Immature natural killer cell (primary cell): ENCODE measurements at regions not wholly inside any gene's neighbourhood (a gene's known extent, or its start where the extent isn't known, plus 50 kb on each side); places are given as distances from the start of the nearest gene placed in this dataset.
A peak's percentile ranks its signal among the peaks of the same experiment; 100 is the strongest.
"Not testable (repeated sequence)": the region's sequence is repeated elsewhere in the genome, so short reads cannot be mapped to it uniquely, and the experiment has no call there.

Experiments
- DNase-seq, 3 donors: peaks; one replicate each; pipeline ENCODE4 v3.0.0; 2022; ENCODE audit warnings: mixed read lengths in 1 of 3
- H3K27ac Mint-ChIP-seq, 6 donors: one replicate each; pipeline ENCODE4 v1.8.0; 2020; ENCODE audit warnings: mixed read lengths in 6 of 6, mild to moderate bottlenecking in 5 of 6, inconsistent platforms in 4 of 6, moderate library complexity in 3 of 6
- H3K27me3 Mint-ChIP-seq, 3 donors: one replicate each; pipeline ENCODE4 v1.8.0; 2020 to 2021; ENCODE audit warnings: low read depth in 3 of 3, mild to moderate bottlenecking in 3 of 3, mixed read lengths in 3 of 3, moderate library complexity in 3 of 3, inconsistent platforms in 1 of 3
- H3K36me3 Mint-ChIP-seq, 3 donors: one replicate each; pipeline ENCODE4 v1.8.0; 2020; ENCODE audit warnings: mixed read lengths in 3 of 3, inconsistent platforms in 2 of 3, mild to moderate bottlenecking in 2 of 3
- H3K4me1 Mint-ChIP-seq, 2 donors: one replicate each; pipeline ENCODE4 v1.8.0; 2020; ENCODE audit warnings: inconsistent platforms in 2 of 2, mild to moderate bottlenecking in 2 of 2, mixed read lengths in 2 of 2, moderate library complexity in 1 of 2
- H3K4me3 Mint-ChIP-seq, 5 donors: one replicate each; pipeline ENCODE4 v1.8.0; 2020; ENCODE audit warnings: mild to moderate bottlenecking in 5 of 5, mixed read lengths in 5 of 5, inconsistent platforms in 3 of 5, moderate library complexity in 3 of 5
- H3K9me3 Mint-ChIP-seq, 6 donors: one replicate each; pipeline ENCODE4 v1.8.0; 2020; ENCODE audit warnings: mild to moderate bottlenecking in 6 of 6, mixed read lengths in 6 of 6, inconsistent platforms in 4 of 6, moderate library complexity in 3 of 6

- Mint-ChIP-seq H3K27ac (no peak overlapping the region), H3K36me3 (no peaks in the 10 kb centered on the region), H3K27me3 (peaks cover 0 to 3% (median 2%) of the 10 kb centered on the region in 3 donors), H3K9me3 (peaks cover 0 to 7% (median 0%) of the 10 kb centered on the region in 6 donors), H3K4me1 (no peaks in the 10 kb centered on the region), H3K4me3 (no peak overlapping the region)
- DNase-seq = no peak
Observed at GRCh38 chr13:66207610-66208009, 1022.5 kb downstream of the PCDH9 start.

GRCh38 chr13:66205807-66206206 lies 1024.3 kb downstream of the PCDH9 start:
- Mint-ChIP-seq H3K27me3 (peaks cover 0 to 3% (median 2%) of the 10 kb centered on the region in 3 donors), H3K27ac (no peak overlapping the region), H3K4me1 (no peaks in the 10 kb centered on the region), H3K36me3 (no peaks in the 10 kb centered on the region), H3K9me3 (no peaks in the 10 kb centered on the region), H3K4me3 (no peak overlapping the region)
- DNase-seq = no peak

- Mint-ChIP-seq H3K4me1 (no peaks in the 10 kb centered on the region), H3K27ac (no peak overlapping the region), H3K27me3 (peaks cover 2 to 3% (median 2%) of the 10 kb centered on the region in 3 donors), H3K36me3 (no peaks in the 10 kb centered on the region), H3K9me3 (peaks cover 0 to 2% (median 0%) of the 10 kb centered on the region in 6 donors), H3K4me3 (no peak overlapping the region)
- DNase-seq = no peak
Observed at GRCh38 chr13:66200555-66200954, 1029.6 kb downstream of the PCDH9 start.

- Mint-ChIP-seq H3K36me3 (no peaks in the 10 kb centered on the region), H3K4me1 (no peaks in the 10 kb centered on the region), H3K27me3 (peaks cover 0 to 2% (median 2%) of the 10 kb centered on the region in 3 donors), H3K4me3 (no peak overlapping the region), H3K27ac (no peak overlapping the region), H3K9me3 (peaks cover 0 to 4% (median 3%) of the 10 kb centered on the region in 6 donors)
- DNase-seq = no peak
Observed at GRCh38 chr13:66195238-66195637, 1034.9 kb downstream of the PCDH9 start.

GRCh38 chr13:66189986-66190385 lies 1040.2 kb downstream of the PCDH9 start:
- Mint-ChIP-seq H3K36me3 (no peaks in the 10 kb centered on the region), H3K4me1 (no peaks in the 10 kb centered on the region), H3K27me3 (peaks cover 0 to 2% (median 0%) of the 10 kb centered on the region in 3 donors), H3K27ac (no peak overlapping the region), H3K4me3 (no peak overlapping the region), H3K9me3 (peaks cover 0 to 4% (median 0%) of the 10 kb centered on the region in 6 donors)
- DNase-seq = no peak

GRCh38 chr13:66180836-66181235 lies 1049.3 kb downstream of the PCDH9 start:
- H3K27me3 Mint-ChIP-seq = peaks cover 0 to 1% (median 0%) of the 10 kb centered on the region in 3 donors
- H3K4me1 Mint-ChIP-seq = no peaks in the 10 kb centered on the region

GRCh38 chr13:66171920-66172319 lies 1058.2 kb downstream of the PCDH9 start:
- no peak for DNase-seq
- Mint-ChIP-seq H3K4me3 (no peak overlapping the region), H3K4me1 (no peaks in the 10 kb centered on the region), H3K9me3 (peaks cover 0 to 2% (median 0%) of the 10 kb centered on the region in 6 donors), H3K27ac (no peak overlapping the region), H3K27me3 (peaks cover 0 to 1% (median 0%) of the 10 kb centered on the region in 3 donors), H3K36me3 (peaks cover 0 to 4% (median 0%) of the 10 kb centered on the region in 3 donors)

More at GRCh38 chr13:66180836-66181235, 1049.3 kb downstream of the PCDH9 start:
- peaks cover 0 to 5% (median 0%) of the 10 kb centered on the region in 6 donors for H3K9me3 Mint-ChIP-seq
- no peak for DNase-seq
- H3K36me3 Mint-ChIP-seq = peaks cover 0 to 7% (median 0%) of the 10 kb centered on the region in 3 donors
- H3K27ac Mint-ChIP-seq = no peak overlapping the region
- no peak overlapping the region for H3K4me3 Mint-ChIP-seq

GRCh38 chr13:66162470-66162869 lies 1067.7 kb downstream of the PCDH9 start:
- peak overlapping the region; percentile 56 to 74 (median 68) for H3K4me3 Mint-ChIP-seq
- H3K36me3 Mint-ChIP-seq = peaks cover 0 to 9% (median 0%) of the 10 kb centered on the region in 3 donors
- peaks cover 0 to 2% (median 2%) of the 10 kb centered on the region in 3 donors for H3K27me3 Mint-ChIP-seq
- peak overlapping the region in 5 of 6 donors; percentile 33 to 72 (median 39) for H3K27ac Mint-ChIP-seq
- H3K9me3 Mint-ChIP-seq = peaks cover 0 to 2% (median 0%) of the 10 kb centered on the region in 6 donors
- DNase-seq = peak; percentile 52 to 64 (median 56)
- peaks cover 41 to 66% of the 10 kb centered on the region in 2 donors for H3K4me1 Mint-ChIP-seq

- peaks cover 55 to 87% of the 10 kb centered on the region in 2 donors for H3K4me1 Mint-ChIP-seq
- H3K27ac Mint-ChIP-seq = no peak overlapping the region
- peaks cover 0 to 13% (median 0%) of the 10 kb centered on the region in 3 donors for H3K36me3 Mint-ChIP-seq
- H3K4me3 Mint-ChIP-seq = no peak overlapping the region
- no peaks in the 10 kb centered on the region for H3K9me3 Mint-ChIP-seq
- no peak for DNase-seq
- H3K27me3 Mint-ChIP-seq = peaks cover 0 to 3% (median 2%) of the 10 kb centered on the region in 3 donors
Observed at GRCh38 chr13:66159511-66159910, 1070.6 kb downstream of the PCDH9 start.

GRCh38 chr13:66154976-66155375 lies 1075.2 kb downstream of the PCDH9 start:
- Mint-ChIP-seq H3K9me3 (no peaks in the 10 kb centered on the region), H3K4me3 (peak overlapping the region; percentile 57 to 80 (median 59)), H3K4me1 (peaks cover 64 to 82% of the 10 kb centered on the region in 2 donors), H3K27me3 (peaks cover 0 to 2% (median 0%) of the 10 kb centered on the region in 3 donors), H3K36me3 (peaks cover 0 to 10% (median 0%) of the 10 kb centered on the region in 3 donors), H3K27ac (peak overlapping the region in 4 of 6 donors; percentile 23 to 57 (median 50))
- DNase-seq = peak; percentile 23 to 38 (median 23)

GRCh38 chr13:66154354-66154753 lies 1075.8 kb downstream of the PCDH9 start:
- Mint-ChIP-seq H3K27ac (no peak overlapping the region), H3K4me3 (peak overlapping the region in 2 of 5 donors; percentile 18 to 30), H3K4me1 (peaks cover 64 to 81% of the 10 kb centered on the region in 2 donors), H3K9me3 (no peaks in the 10 kb centered on the region), H3K36me3 (peaks cover 0 to 11% (median 0%) of the 10 kb centered on the region in 3 donors), H3K27me3 (peaks cover 0 to 2% (median 0%) of the 10 kb centered on the region in 3 donors)
- no peak for DNase-seq

- Mint-ChIP-seq H3K36me3 (peaks cover 0 to 15% (median 0%) of the 10 kb centered on the region in 3 donors), H3K4me1 (peaks cover 62 to 70% of the 10 kb centered on the region in 2 donors), H3K27ac (no peak overlapping the region), H3K4me3 (peak overlapping the region in 1 of 5 donors; percentile 6), H3K9me3 (no peaks in the 10 kb centered on the region), H3K27me3 (peaks cover 0 to 2% (median 0%) of the 10 kb centered on the region in 3 donors)
- DNase-seq = no peak
Observed at GRCh38 chr13:66152596-66152995, 1077.5 kb downstream of the PCDH9 start.

- not testable (repeated sequence) for H3K4me3 Mint-ChIP-seq, H3K36me3 Mint-ChIP-seq, H3K9me3 Mint-ChIP-seq
Observed at GRCh38 chr13:66144357-66144756, 1085.8 kb downstream of the PCDH9 start.

GRCh38 chr13:66139701-66140100 lies 1090.4 kb downstream of the PCDH9 start:
- Mint-ChIP-seq H3K9me3 (peaks cover 0 to 2% (median 0%) of the 10 kb centered on the region in 6 donors), H3K4me1 (peaks cover 29 to 39% of the 10 kb centered on the region in 2 donors), H3K36me3 (no peaks in the 10 kb centered on the region), H3K4me3 (no peak overlapping the region), H3K27ac (peak overlapping the region in 1 of 6 donors; percentile 9), H3K27me3 (peaks cover 0 to 2% (median 0%) of the 10 kb centered on the region in 3 donors)
- DNase-seq = no peak

More at GRCh38 chr13:66144357-66144756, 1085.8 kb downstream of the PCDH9 start:
- H3K27ac Mint-ChIP-seq, DNase-seq, H3K27me3 Mint-ChIP-seq: not testable (repeated sequence)
- peaks cover 13 to 15% of the 10 kb centered on the region in 2 donors for H3K4me1 Mint-ChIP-seq
